GM19240 (cell line): ENCODE measurements at regions not wholly inside any gene's neighbourhood (a gene's known extent, or its start where the extent isn't known, plus 50 kb on each side); places are given as distances from the start of the nearest gene placed in this dataset.
"Not testable (repeated sequence)": the region's sequence is repeated elsewhere in the genome, so short reads cannot be mapped to it uniquely, and the experiment has no call there.

Experiments used
- DNase-seq: peaks from one replicate; pipeline ENCODE4 v3.0.0; 2011; ENCODE audit warnings: low spot score; ENCODE audit not compliant: insufficient read length

GRCh38 chr12:27864521-27864920, 84.5 kb upstream of the MANSC4 start:
- DNase-seq = no peak

- DNase-seq = no peak
Observed at GRCh38 chr12:27863839-27864238, 83.8 kb upstream of the MANSC4 start.

DNA sequence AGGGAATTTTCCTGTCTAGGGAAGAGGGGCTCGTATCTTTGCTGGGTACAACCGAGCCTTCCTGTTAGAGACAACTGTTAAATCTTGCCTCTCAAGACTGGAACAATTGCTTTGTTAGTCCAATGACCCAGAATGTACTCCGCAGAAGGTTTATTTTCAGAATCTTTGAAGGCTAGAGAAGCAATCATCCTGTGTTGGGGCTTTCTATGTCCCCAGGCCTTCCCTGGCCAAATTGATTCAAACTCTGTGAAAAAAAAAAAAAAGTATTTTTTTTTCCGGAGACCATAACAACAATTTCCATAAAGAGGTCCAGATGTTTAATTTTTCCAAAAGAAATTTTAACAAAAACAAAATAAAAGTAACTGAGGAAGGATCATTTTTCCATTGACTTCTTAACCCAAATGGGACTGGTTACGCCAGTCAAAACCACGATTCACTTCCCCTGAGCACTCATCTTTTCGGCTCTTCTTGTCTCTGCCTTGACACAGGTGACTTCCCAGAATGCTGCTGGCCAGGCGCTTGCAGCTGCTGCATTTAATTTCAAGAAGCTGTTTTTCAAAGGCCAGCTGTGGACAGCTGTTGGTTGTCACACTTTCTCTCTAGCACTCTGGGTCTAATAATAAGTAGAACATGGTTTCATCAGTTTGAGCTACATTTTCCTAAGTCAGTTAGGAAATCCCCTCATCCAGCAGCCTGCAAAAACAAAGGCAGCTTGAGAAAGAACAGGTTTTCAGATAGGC, 81.6 kb upstream of the MANSC4 start:
- peak; percentile 23 for DNase-seq

GRCh38 chr12:27859648-27860047, 79.6 kb upstream of the MANSC4 start:
- no peak for DNase-seq

DNA sequence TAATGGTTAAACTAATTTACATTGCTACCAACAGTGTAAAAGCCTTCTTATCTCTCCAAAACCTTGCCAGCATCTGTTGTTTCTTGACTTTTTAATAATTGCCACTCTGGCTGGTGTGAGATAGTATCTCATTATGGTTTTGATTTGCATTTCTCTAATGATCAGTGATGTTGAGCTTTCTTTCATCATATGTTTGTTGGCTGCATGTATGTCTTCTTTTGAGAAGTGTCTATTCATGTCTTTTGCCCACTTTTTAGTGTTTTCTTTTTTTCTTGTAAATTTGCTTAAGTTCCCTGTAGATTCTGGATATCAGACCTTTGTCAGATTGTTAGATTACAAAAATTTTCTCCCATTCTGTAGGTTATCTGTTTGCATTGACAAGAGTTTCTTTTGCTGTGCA, 77.0 kb upstream of the MANSC4 start:
- not testable (repeated sequence) for DNase-seq

DNA sequence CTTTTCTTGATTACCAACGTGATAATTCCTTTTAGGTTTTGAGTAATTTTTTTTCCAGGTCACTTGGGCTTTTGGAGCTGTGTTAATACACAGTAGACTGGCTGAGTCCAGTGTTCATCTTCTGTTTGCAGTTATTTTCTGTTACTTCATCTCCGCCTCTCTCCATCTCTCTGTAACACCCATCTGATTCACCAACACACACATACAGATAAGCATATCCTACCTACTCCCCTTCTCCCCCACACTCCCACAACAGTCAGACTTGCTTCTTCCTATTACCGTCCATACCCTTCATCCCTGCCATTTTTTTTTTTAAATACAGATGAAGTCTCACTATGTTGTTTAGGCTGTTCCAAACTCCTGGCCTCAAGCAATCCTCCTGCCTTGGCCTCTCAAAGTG, 72.7 kb upstream of the MANSC4 start:
- no peak for DNase-seq
